GM18868 (cell line): ENCODE measurements at regions not wholly inside any gene's neighbourhood (a gene's known extent, or its start where the extent isn't known, plus 50 kb on each side); places are given as distances from the start of the nearest gene placed in this dataset.

ENCODE experiments used
- ATAC-seq: cut with Tn5 transposase; IDR thresholded peaks from one replicate; pipeline ENCODE4 v1.9.1; 2021; ENCODE audit warnings: mild to moderate bottlenecking, moderate library complexity; ENCODE audit not compliant: unreplicated experiment

- ATAC-seq = no peak
Observed at GRCh38 chr1:201589186-201589585, 50.3 kb downstream of the NAV1 start.

- no peak for ATAC-seq
Observed at GRCh38 chr1:201590474-201590873, 51.5 kb downstream of the NAV1 start.

- no peak for ATAC-seq
Observed at GRCh38 chr1:201591348-201591747, 52.4 kb downstream of the NAV1 start.

GRCh38 chr1:201591981-201592380 lies 53.1 kb downstream of the NAV1 start:
- ATAC-seq = no peak

- no peak for ATAC-seq
Observed at GRCh38 chr1:201593200-201593921, 54.4 kb downstream of the NAV1 start.

GRCh38 chr1:201594575-201595245 lies 55.8 kb downstream of the NAV1 start:
- no peak for ATAC-seq

GRCh38 chr1:201595381-201595780 lies 56.5 kb downstream of the NAV1 start:
- no peak for ATAC-seq

GRCh38 chr1:201596101-201596868 lies 57.4 kb downstream of the NAV1 start:
- ATAC-seq = no peak

- no peak for ATAC-seq
Observed at GRCh38 chr1:201597551-201598230, 58.8 kb downstream of the NAV1 start.

GRCh38 chr1:201598396-201598795 lies 59.5 kb downstream of the NAV1 start:
- no peak for ATAC-seq

GRCh38 chr1:201598973-201599372 lies 60.0 kb downstream of the NAV1 start:
- ATAC-seq = no peak

- no peak for ATAC-seq
Observed at GRCh38 chr1:201599548-201599947, 60.6 kb downstream of the NAV1 start.

- no peak for ATAC-seq
Observed at GRCh38 chr1:201602413-201603265, 63.7 kb downstream of the NAV1 start.

- no peak for ATAC-seq
Observed at GRCh38 chr1:201603613-201604232, 64.8 kb downstream of the NAV1 start.

- no peak for ATAC-seq
Observed at GRCh38 chr1:201605385-201606010, 66.6 kb downstream of the NAV1 start.

- no peak for ATAC-seq
Observed at GRCh38 chr1:201606096-201606495, 67.2 kb downstream of the NAV1 start.

GRCh38 chr1:201606623-201607022 lies 67.7 kb downstream of the NAV1 start:
- ATAC-seq = no peak

GRCh38 chr1:201608635-201609395 lies 69.9 kb downstream of the NAV1 start:
- ATAC-seq = no peak
